WTC11 (cell line): ENCODE measurements at regions not wholly inside any gene's neighbourhood (a gene's known extent, or its start where the extent isn't known, plus 50 kb on each side); places are given as distances from the start of the nearest gene placed in this dataset.

Experiments used
- ATAC-seq: fragments of 200-7000 bp; cut with Tn5 transposase; 2 replicates; pipeline ENCODE4 v1.10.0; 2021; ENCODE audit warnings: mild to moderate bottlenecking, moderate library complexity
- CTCF ChIA-PET: fragments of 300-600 bp; sonication (Branson Sonifier 250); formaldehyde crosslinking; loops from one replicate; lab custom pipeline; 2021; ENCODE audit warnings: antibody characterized with exemption; lab: Charles Lee
- POLR2A ChIA-PET: fragments of 350-600 bp; sonication (Branson Sonifier 250); formaldehyde crosslinking; loops from one replicate; lab custom pipeline; 2021; ENCODE audit warnings: antibody characterized with exemption; lab: Charles Lee
- DNase-seq: peaks from one replicate; pipeline ENCODE4 v3.0.0; 2021; ENCODE audit warnings: low spot score
- H3K27ac Mint-ChIP-seq: 2 replicates; pipeline ENCODE4 v1.8.0; 2021; ENCODE audit warnings: mixed read lengths
- H3K27me3 Mint-ChIP-seq: 2 replicates; pipeline ENCODE4 v1.8.0; 2021; ENCODE audit warnings: low read depth, mild to moderate bottlenecking, moderate library complexity, mixed read lengths
- H3K36me3 Mint-ChIP-seq: 2 replicates; pipeline ENCODE4 v1.8.0; 2021; ENCODE audit warnings: mixed read lengths
- H3K4me1 Mint-ChIP-seq: 2 replicates; pipeline ENCODE4 v1.8.0; 2022; ENCODE audit warnings: mixed read lengths
- H3K4me3 Mint-ChIP-seq: 2 replicates; pipeline ENCODE4 v1.8.0; 2021; ENCODE audit warnings: mild to moderate bottlenecking, moderate library complexity, mixed read lengths
- H3K9me3 Mint-ChIP-seq: 2 replicates; pipeline ENCODE4 v1.8.0; 2021; ENCODE audit warnings: mixed read lengths
- ATF2 ChIP-seq: sonication (generic); formaldehyde crosslinking; IDR thresholded peaks from 2 replicates; pipeline ENCODE4 v1.8.1; 2022; ENCODE audit warnings: low read depth, missing genetic modification reagents, borderline replicate concordance
- ERG ChIP-seq: fragments of 250-450 bp; sonication (Bioruptor Pico); IDR thresholded peaks from 2 replicates; pipeline ENCODE4 v1.8.0; 2021; ENCODE audit warnings: mild to moderate bottlenecking
- FOXJ3 ChIP-seq: sonication (generic); formaldehyde crosslinking; IDR thresholded peaks from 2 replicates; pipeline ENCODE4 v1.9.0; 2021; ENCODE audit warnings: missing genetic modification reagents, mild to moderate bottlenecking, borderline replicate concordance
- GRHL2 ChIP-seq: fragments of 250-450 bp; sonication (Bioruptor Pico); IDR thresholded peaks from 2 replicates; pipeline ENCODE4 v1.8.0; 2022; ENCODE audit warnings: mild to moderate bottlenecking, moderate library complexity; ENCODE audit not compliant: insufficient replicate concordance, severe bottlenecking
- HMGA2 ChIP-seq: fragments of 250-450 bp; sonication (Bioruptor Pico); IDR thresholded peaks from 2 replicates; pipeline ENCODE4 v1.4.0; 2021; ENCODE audit warnings: mild to moderate bottlenecking, moderate library complexity
- IRF2 ChIP-seq: sonication (generic); formaldehyde crosslinking; IDR thresholded peaks from 2 replicates; pipeline ENCODE4 v1.8.0; 2022; ENCODE audit warnings: low read depth, missing genetic modification reagents, borderline replicate concordance
- MAX ChIP-seq: sonication (generic); formaldehyde crosslinking; IDR thresholded peaks from 2 replicates; pipeline ENCODE4 v1.8.0; 2022; ENCODE audit warnings: mild to moderate bottlenecking, missing genetic modification reagents
- NR2C2 ChIP-seq: sonication (generic); formaldehyde crosslinking; IDR thresholded peaks from 2 replicates; pipeline ENCODE4 v1.8.0; 2022; ENCODE audit warnings: mild to moderate bottlenecking, missing genetic modification reagents
- OVOL2 ChIP-seq: fragments of 250-450 bp; sonication (Bioruptor Pico); IDR thresholded peaks from 2 replicates; pipeline ENCODE4 v1.9.0; 2021; ENCODE audit warnings: mild to moderate bottlenecking, borderline replicate concordance
- SMAD3 ChIP-seq: sonication (generic); formaldehyde crosslinking; IDR thresholded peaks from 2 replicates; pipeline ENCODE4 v1.8.0; 2022; ENCODE audit warnings: missing genetic modification reagents, mild to moderate bottlenecking, borderline replicate concordance
- STAT6 ChIP-seq: sonication (generic); formaldehyde crosslinking; conservative IDR thresholded peaks from 2 replicates; pipeline ENCODE4 v1.8.1; 2023; ENCODE audit warnings: mild to moderate bottlenecking, low read depth, missing genetic modification reagents, moderate library complexity
- ZBTB43 ChIP-seq: sonication (generic); formaldehyde crosslinking; IDR thresholded peaks from 2 replicates; pipeline ENCODE4 v1.8.1; 2023; ENCODE audit warnings: mild to moderate bottlenecking, missing genetic modification reagents
- ZMAT4 ChIP-seq: fragments of 250-450 bp; sonication (Bioruptor Pico); IDR thresholded peaks from 2 replicates; pipeline ENCODE4 v1.9.0; 2021; ENCODE audit warnings: mild to moderate bottlenecking
- ZNF232 ChIP-seq: sonication (generic); formaldehyde crosslinking; IDR thresholded peaks from 2 replicates; pipeline ENCODE4 v1.8.0; 2022; ENCODE audit warnings: mild to moderate bottlenecking, missing genetic modification reagents
- ZNF281 ChIP-seq: sonication (generic); formaldehyde crosslinking; IDR thresholded peaks from 2 replicates; pipeline ENCODE4 v1.8.0; 2023; ENCODE audit warnings: mild to moderate bottlenecking, missing genetic modification reagents
- ZNF512 ChIP-seq: sonication (generic); formaldehyde crosslinking; IDR thresholded peaks from 2 replicates; pipeline ENCODE4 v1.8.1; 2022; ENCODE audit warnings: missing genetic modification reagents, borderline replicate concordance
- ZSCAN18 ChIP-seq: fragments of 250-450 bp; sonication (Bioruptor Pico); IDR thresholded peaks from 2 replicates; pipeline ENCODE4 v2.1.2; 2022; ENCODE audit warnings: mild to moderate bottlenecking, moderate library complexity

- no peak overlapping the region for H3K4me3 Mint-ChIP-seq
- peaks cover 3% of the 10 kb centered on the region; the same call in 1 of the 2 replicates for H3K9me3 Mint-ChIP-seq
- H3K36me3 Mint-ChIP-seq: no peaks in the 10 kb centered on the region
- DNase-seq: peak; percentile 17
- peak; percentile 86 for ATAC-seq
- ChIA-PET POLR2A (no interaction called here), CTCF (no interaction called here)
- no peak for TF ChIP-seq SMAD3 (CRISPR knock-in tag)
- TF ChIP-seq IRF2 (CRISPR knock-in tag): no peak
- no peak for TF ChIP-seq ZNF512 (CRISPR knock-in tag)
- no peak for TF ChIP-seq ZBTB43 (CRISPR knock-in tag)
- TF ChIP-seq FOXJ3 (CRISPR knock-in tag): no peak
- TF ChIP-seq GRHL2 (CRISPR knock-in tag): no peak
- no peak for TF ChIP-seq OVOL2
- no peak for TF ChIP-seq ERG (CRISPR knock-in tag)
- no peak for TF ChIP-seq ZNF232 (CRISPR knock-in tag)
- no peak for TF ChIP-seq ATF2
- TF ChIP-seq NR2C2 (CRISPR knock-in tag): no peak
- TF ChIP-seq MAX: no peak
- TF ChIP-seq STAT6 (CRISPR knock-in tag): no peak
- no peak for TF ChIP-seq ZMAT4
- no peak for TF ChIP-seq HMGA2 (CRISPR knock-in tag)
- TF ChIP-seq ZNF281 (CRISPR knock-in tag): no peak
- no peak for TF ChIP-seq ZSCAN18 (CRISPR knock-in tag)
- no peaks in the 10 kb centered on the region for H3K27me3 Mint-ChIP-seq
- H3K27ac Mint-ChIP-seq: no peak overlapping the region
- H3K4me1 Mint-ChIP-seq: peaks cover 12% of the 10 kb centered on the region
Measured at GRCh38 chr2:140027320-140027719, 1247.1 kb upstream of the NXPH2 start.
